Neural cell (in vitro differentiated cells): ENCODE measurements at regions not wholly inside any gene's neighbourhood (a gene's known extent, or its start where the extent isn't known, plus 50 kb on each side); places are given as distances from the start of the nearest gene placed in this dataset.

Source experiments
- H2AFZ ChIP-seq: fragments of 200-600, 300-800 bp; sonication (generic), shearing (Covaris generic); 2 replicates; pipeline ENCODE4 v1.6.0; 2014; ENCODE audit warnings: low read depth, mild to moderate bottlenecking, antibody characterized with exemption, low read length, moderate library complexity
- H3F3A ChIP-seq: fragments of 200-600 bp; shearing (Covaris generic); 2 replicates; pipeline ENCODE4 v1.6.1; 2016; ENCODE audit warnings: mild to moderate bottlenecking, moderate library complexity, mixed read lengths, antibody characterized with exemption, low read length; ENCODE audit not compliant: insufficient read depth, poor library complexity, severe bottlenecking
- H3K27ac ChIP-seq: fragments of 200-600, 300-800 bp; sonication (generic), shearing (Covaris generic); 2 replicates; pipeline ENCODE4 v1.5.1; 2014; ENCODE audit warnings: mild to moderate bottlenecking, low read length, moderate library complexity
- H3K27me3 ChIP-seq: fragments of 300-800, 200-600 bp; sonication (generic), shearing (Covaris generic); 2 replicates; pipeline ENCODE4 v1.6.0; 2014; ENCODE audit warnings: mild to moderate bottlenecking, low read depth, low read length, moderate library complexity; ENCODE audit not compliant: insufficient read depth
- H3K36me3 ChIP-seq: fragments of 300-800, 200-600 bp; sonication (generic), shearing (Covaris generic); 2 replicates; pipeline ENCODE4 v1.5.1; 2014; ENCODE audit warnings: mild to moderate bottlenecking, antibody characterized with exemption, low read length, moderate library complexity; ENCODE audit not compliant: insufficient read depth
- H3K4me2 ChIP-seq: fragments of 300-800, 200-600 bp; sonication (generic), shearing (Covaris generic); 2 replicates; pipeline ENCODE4 v1.6.0; 2014; ENCODE audit warnings: mild to moderate bottlenecking, low read length
- H3K4me3 ChIP-seq: fragments of 300-800, 200-600 bp; sonication (generic), shearing (Covaris generic); 2 replicates; pipeline ENCODE4 v1.5.1; 2014; ENCODE audit warnings: mild to moderate bottlenecking, low read length, moderate library complexity
- H3K79me2 ChIP-seq: fragments of 200-600 bp; shearing (Covaris generic); replicated peaks from 2 replicates; pipeline ENCODE4 v1.6.0; 2014; ENCODE audit warnings: mild to moderate bottlenecking, low read length, moderate library complexity; ENCODE audit not compliant: insufficient read depth
- H3K9ac ChIP-seq: fragments of 300-800, 200-600 bp; sonication (generic), shearing (Covaris generic); 2 replicates; pipeline ENCODE4 v1.6.1; 2016; ENCODE audit warnings: mild to moderate bottlenecking, low read length, mixed read lengths
- H3K9me2 ChIP-seq: fragments of 200-600 bp; shearing (Covaris generic); 2 replicates; pipeline ENCODE4 v1.6.1; 2016; ENCODE audit warnings: mild to moderate bottlenecking, low read length, mixed read lengths; ENCODE audit not compliant: insufficient read depth
- H3K9me3 ChIP-seq: fragments of 200-600, 300-800 bp; sonication (generic), shearing (Covaris generic); 2 replicates; pipeline ENCODE4 v1.6.1; 2016; ENCODE audit warnings: mild to moderate bottlenecking, mixed run types, low read length, moderate library complexity, mixed read lengths
- H4K20me1 ChIP-seq: fragments of 200-600 bp; shearing (Covaris generic); 2 replicates; pipeline ENCODE4 v1.6.1; 2016; ENCODE audit warnings: mild to moderate bottlenecking, mixed run types; ENCODE audit not compliant: insufficient read depth
- EP300 ChIP-seq: fragments of 450-650 bp; conservative IDR thresholded peaks from 2 replicates; pipeline ENCODE4 v1.6.1; 2014; ENCODE audit warnings: antibody characterized with exemption, mild to moderate bottlenecking, moderate library complexity; ENCODE audit not compliant: poor library complexity, severe bottlenecking
- EZH2 ChIP-seq: fragments of 200-600, 300-800 bp; shearing (Covaris generic), sonication (generic); IDR thresholded peaks from 2 replicates; pipeline ENCODE4 v1.6.1; 2014; ENCODE audit warnings: antibody characterized with exemption, low read length, borderline replicate concordance, mild to moderate bottlenecking; ENCODE audit not compliant: insufficient read depth, poor library complexity, severe bottlenecking
- MXI1 ChIP-seq: fragments of 450-650 bp; conservative IDR thresholded peaks from 2 replicates; pipeline ENCODE4 v1.6.1; 2014; ENCODE audit warnings: antibody characterized with exemption, mild to moderate bottlenecking; ENCODE audit not compliant: poor library complexity, severe bottlenecking
- POLR2AphosphoS5 ChIP-seq: IDR thresholded peaks from 2 replicates; pipeline ENCODE4 v1.6.1; 2012
- RAD21 ChIP-seq: fragments of 450-650 bp; conservative IDR thresholded peaks from 2 replicates; pipeline ENCODE4 v1.6.1; 2014; ENCODE audit warnings: antibody characterized with exemption, mild to moderate bottlenecking, moderate library complexity
- SMC3 ChIP-seq: fragments of 450-650 bp; conservative IDR thresholded peaks from 2 replicates; pipeline ENCODE4 v1.6.1; 2014; ENCODE audit warnings: antibody characterized with exemption, mild to moderate bottlenecking, moderate library complexity; ENCODE audit not compliant: poor library complexity
- TAF1 ChIP-seq: IDR thresholded peaks from 2 replicates; pipeline ENCODE4 v1.6.1; 2012; ENCODE audit warnings: low read depth
- TF ChIP-seq, protein P1 (sequence below): fragments of 450-650 bp; IDR thresholded peaks from 2 replicates; pipeline ENCODE4 v1.5.1; 2014; ENCODE audit warnings: antibody characterized with exemption, mild to moderate bottlenecking, moderate library complexity; ENCODE audit not compliant: poor library complexity, severe bottlenecking
- TF ChIP-seq, protein P2 (sequence below): IDR thresholded peaks from 2 replicates; pipeline ENCODE4 v1.6.1; 2012; ENCODE audit warnings: borderline replicate concordance

DNA sequence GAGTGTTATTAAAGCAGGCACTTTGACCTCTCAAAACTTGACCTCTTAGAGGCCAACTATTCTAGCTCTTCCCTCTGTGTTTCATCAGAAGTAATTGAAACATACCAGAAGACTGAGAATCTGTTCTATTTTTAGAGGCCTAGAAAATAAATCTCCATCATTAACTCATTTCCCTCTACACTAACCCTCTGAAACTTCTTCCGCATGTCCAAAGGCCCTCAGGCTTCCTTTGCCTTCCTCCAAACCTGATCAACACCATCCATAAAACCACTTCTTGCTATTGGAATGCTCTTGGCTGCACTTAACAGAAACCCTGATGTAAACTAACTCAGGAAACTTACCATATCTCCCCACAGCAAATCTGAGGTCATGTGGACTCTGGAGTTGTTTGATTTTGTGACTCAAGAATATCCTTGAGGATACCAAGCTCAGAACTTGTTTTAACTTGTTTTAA lies 196.4 kb downstream of the RPAP3 start:
- Histone ChIP-seq H3K27ac (no peak overlapping the region), H3K79me2 (no peaks in the 10 kb centered on the region), H3K4me2 (no peak overlapping the region), H3K9me2 (no peaks in the 10 kb centered on the region), H2AFZ (no peak overlapping the region), H3K9me3 (no peaks in the 10 kb centered on the region), H3F3A (no peaks in the 10 kb centered on the region), H3K4me3 (no peak overlapping the region), H3K27me3 (no peaks in the 10 kb centered on the region), H4K20me1 (no peaks in the 10 kb centered on the region), H3K9ac (no peak overlapping the region), H3K36me3 (no peaks in the 10 kb centered on the region)
- TF ChIP-seq, protein P1, sequence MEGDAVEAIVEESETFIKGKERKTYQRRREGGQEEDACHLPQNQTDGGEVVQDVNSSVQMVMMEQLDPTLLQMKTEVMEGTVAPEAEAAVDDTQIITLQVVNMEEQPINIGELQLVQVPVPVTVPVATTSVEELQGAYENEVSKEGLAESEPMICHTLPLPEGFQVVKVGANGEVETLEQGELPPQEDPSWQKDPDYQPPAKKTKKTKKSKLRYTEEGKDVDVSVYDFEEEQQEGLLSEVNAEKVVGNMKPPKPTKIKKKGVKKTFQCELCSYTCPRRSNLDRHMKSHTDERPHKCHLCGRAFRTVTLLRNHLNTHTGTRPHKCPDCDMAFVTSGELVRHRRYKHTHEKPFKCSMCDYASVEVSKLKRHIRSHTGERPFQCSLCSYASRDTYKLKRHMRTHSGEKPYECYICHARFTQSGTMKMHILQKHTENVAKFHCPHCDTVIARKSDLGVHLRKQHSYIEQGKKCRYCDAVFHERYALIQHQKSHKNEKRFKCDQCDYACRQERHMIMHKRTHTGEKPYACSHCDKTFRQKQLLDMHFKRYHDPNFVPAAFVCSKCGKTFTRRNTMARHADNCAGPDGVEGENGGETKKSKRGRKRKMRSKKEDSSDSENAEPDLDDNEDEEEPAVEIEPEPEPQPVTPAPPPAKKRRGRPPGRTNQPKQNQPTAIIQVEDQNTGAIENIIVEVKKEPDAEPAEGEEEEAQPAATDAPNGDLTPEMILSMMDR, result no peak
- TF ChIP-seq, protein P2, sequence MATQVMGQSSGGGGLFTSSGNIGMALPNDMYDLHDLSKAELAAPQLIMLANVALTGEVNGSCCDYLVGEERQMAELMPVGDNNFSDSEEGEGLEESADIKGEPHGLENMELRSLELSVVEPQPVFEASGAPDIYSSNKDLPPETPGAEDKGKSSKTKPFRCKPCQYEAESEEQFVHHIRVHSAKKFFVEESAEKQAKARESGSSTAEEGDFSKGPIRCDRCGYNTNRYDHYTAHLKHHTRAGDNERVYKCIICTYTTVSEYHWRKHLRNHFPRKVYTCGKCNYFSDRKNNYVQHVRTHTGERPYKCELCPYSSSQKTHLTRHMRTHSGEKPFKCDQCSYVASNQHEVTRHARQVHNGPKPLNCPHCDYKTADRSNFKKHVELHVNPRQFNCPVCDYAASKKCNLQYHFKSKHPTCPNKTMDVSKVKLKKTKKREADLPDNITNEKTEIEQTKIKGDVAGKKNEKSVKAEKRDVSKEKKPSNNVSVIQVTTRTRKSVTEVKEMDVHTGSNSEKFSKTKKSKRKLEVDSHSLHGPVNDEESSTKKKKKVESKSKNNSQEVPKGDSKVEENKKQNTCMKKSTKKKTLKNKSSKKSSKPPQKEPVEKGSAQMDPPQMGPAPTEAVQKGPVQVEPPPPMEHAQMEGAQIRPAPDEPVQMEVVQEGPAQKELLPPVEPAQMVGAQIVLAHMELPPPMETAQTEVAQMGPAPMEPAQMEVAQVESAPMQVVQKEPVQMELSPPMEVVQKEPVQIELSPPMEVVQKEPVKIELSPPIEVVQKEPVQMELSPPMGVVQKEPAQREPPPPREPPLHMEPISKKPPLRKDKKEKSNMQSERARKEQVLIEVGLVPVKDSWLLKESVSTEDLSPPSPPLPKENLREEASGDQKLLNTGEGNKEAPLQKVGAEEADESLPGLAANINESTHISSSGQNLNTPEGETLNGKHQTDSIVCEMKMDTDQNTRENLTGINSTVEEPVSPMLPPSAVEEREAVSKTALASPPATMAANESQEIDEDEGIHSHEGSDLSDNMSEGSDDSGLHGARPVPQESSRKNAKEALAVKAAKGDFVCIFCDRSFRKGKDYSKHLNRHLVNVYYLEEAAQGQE, result no peak
- no peak for TF ChIP-seq EP300
- TF ChIP-seq POLR2AphosphoS5, result no peak
- no peak for TF ChIP-seq MXI1
- no peak for TF ChIP-seq EZH2
- no peak for TF ChIP-seq SMC3
- no peak for TF ChIP-seq TAF1
- TF ChIP-seq RAD21, result no peak

DNA sequence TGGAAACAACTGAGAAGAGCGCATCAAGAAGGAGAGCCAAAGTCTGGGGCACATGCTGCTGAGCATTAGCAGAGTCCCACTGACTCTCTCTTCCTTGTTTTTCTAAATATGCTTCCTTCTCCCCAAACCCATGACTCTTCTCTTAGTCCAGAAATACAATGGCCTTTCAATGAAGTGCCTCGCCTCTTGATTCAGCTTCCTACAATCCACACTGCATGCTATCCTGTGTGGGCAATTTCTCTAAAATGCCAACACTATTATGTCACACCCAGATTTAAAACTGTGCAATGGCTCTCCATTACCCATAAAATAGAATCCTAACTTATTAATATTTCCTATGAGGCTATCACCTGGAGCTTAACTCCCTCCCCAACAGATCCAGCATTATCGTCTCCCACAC lies 198.6 kb downstream of the RPAP3 start:
- no peaks in the 10 kb centered on the region for H3K27me3 ChIP-seq
- H3K9me3 ChIP-seq, result no peaks in the 10 kb centered on the region
- no peaks in the 10 kb centered on the region for H3F3A ChIP-seq
- no peaks in the 10 kb centered on the region for H4K20me1 ChIP-seq
- no peaks in the 10 kb centered on the region for H3K79me2 ChIP-seq
- no peaks in the 10 kb centered on the region for H3K36me3 ChIP-seq
- no peak overlapping the region for H2AFZ ChIP-seq
- H3K4me2 ChIP-seq, result no peak overlapping the region
- H3K4me3 ChIP-seq, result no peak overlapping the region
- H3K27ac ChIP-seq, result no peak overlapping the region
- no peaks in the 10 kb centered on the region for H3K9me2 ChIP-seq
- H3K9ac ChIP-seq, result no peak overlapping the region
- TF ChIP-seq RAD21, result no peak
- TF ChIP-seq MXI1, result no peak
- TF ChIP-seq, protein P2, result no peak
- TF ChIP-seq EP300, result no peak
- TF ChIP-seq EZH2, result no peak
- TF ChIP-seq, protein P1, result no peak
